ENCODE measurements at regions not wholly inside any gene's neighbourhood (a gene's known extent, or its start where the extent isn't known, plus 50 kb on each side); places are given as distances from the start of the nearest gene placed in this dataset.

DNA sequence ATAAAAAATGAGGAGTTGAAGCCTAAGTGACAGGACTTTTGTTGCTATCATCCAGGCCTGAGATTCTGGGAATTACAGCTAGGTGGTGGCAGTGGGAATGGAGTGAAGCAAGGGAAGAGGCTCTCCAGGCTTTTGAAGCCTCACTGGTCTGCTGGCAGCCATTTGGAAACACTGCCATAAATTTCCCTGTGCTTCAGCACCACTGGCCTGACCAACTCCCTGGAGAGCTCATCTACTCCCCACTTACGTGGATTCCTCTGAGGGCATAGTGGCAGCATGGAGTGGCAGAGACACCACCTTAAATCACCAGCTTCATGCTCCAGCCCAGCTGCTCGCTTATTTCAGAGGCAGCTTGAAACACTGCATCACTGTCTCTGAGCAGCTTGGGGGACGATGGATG lies 518.2 kb downstream of the TLR4 start:
- TF ChIP-seq ZNF70 (CRISPR knock-in tag; IDR thresholded peaks at IDR 0.05): no peak
- TF ChIP-seq SNAI2 (CRISPR knock-in tag; IDR thresholded peaks at IDR 0.05): no peak
- TF ChIP-seq ZNF565 (CRISPR knock-in tag; conservative IDR thresholded peaks at IDR 0.05; ENCODE audit: low read depth): no peak
- TF ChIP-seq, protein P1, sequence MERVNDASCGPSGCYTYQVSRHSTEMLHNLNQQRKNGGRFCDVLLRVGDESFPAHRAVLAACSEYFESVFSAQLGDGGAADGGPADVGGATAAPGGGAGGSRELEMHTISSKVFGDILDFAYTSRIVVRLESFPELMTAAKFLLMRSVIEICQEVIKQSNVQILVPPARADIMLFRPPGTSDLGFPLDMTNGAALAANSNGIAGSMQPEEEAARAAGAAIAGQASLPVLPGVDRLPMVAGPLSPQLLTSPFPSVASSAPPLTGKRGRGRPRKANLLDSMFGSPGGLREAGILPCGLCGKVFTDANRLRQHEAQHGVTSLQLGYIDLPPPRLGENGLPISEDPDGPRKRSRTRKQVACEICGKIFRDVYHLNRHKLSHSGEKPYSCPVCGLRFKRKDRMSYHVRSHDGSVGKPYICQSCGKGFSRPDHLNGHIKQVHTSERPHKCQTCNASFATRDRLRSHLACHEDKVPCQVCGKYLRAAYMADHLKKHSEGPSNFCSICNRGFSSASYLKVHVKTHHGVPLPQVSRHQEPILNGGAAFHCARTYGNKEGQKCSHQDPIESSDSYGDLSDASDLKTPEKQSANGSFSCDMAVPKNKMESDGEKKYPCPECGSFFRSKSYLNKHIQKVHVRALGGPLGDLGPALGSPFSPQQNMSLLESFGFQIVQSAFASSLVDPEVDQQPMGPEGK (CRISPR knock-in tag; IDR thresholded peaks at IDR 0.05; ENCODE audit: borderline replicate concordance): no peak
- TF ChIP-seq, protein P2, sequence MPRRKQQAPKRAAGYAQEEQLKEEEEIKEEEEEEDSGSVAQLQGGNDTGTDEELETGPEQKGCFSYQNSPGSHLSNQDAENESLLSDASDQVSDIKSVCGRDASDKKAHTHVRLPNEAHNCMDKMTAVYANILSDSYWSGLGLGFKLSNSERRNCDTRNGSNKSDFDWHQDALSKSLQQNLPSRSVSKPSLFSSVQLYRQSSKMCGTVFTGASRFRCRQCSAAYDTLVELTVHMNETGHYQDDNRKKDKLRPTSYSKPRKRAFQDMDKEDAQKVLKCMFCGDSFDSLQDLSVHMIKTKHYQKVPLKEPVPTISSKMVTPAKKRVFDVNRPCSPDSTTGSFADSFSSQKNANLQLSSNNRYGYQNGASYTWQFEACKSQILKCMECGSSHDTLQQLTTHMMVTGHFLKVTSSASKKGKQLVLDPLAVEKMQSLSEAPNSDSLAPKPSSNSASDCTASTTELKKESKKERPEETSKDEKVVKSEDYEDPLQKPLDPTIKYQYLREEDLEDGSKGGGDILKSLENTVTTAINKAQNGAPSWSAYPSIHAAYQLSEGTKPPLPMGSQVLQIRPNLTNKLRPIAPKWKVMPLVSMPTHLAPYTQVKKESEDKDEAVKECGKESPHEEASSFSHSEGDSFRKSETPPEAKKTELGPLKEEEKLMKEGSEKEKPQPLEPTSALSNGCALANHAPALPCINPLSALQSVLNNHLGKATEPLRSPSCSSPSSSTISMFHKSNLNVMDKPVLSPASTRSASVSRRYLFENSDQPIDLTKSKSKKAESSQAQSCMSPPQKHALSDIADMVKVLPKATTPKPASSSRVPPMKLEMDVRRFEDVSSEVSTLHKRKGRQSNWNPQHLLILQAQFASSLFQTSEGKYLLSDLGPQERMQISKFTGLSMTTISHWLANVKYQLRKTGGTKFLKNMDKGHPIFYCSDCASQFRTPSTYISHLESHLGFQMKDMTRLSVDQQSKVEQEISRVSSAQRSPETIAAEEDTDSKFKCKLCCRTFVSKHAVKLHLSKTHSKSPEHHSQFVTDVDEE (CRISPR knock-in tag; IDR thresholded peaks at IDR 0.05): no peak
- TF ChIP-seq PPARA (CRISPR knock-in tag; IDR thresholded peaks at IDR 0.05; ENCODE audit: borderline replicate concordance): no peak
- no peak for TF ChIP-seq ZFP3 (CRISPR knock-in tag; IDR thresholded peaks at IDR 0.05)
- TF ChIP-seq, protein P3, sequence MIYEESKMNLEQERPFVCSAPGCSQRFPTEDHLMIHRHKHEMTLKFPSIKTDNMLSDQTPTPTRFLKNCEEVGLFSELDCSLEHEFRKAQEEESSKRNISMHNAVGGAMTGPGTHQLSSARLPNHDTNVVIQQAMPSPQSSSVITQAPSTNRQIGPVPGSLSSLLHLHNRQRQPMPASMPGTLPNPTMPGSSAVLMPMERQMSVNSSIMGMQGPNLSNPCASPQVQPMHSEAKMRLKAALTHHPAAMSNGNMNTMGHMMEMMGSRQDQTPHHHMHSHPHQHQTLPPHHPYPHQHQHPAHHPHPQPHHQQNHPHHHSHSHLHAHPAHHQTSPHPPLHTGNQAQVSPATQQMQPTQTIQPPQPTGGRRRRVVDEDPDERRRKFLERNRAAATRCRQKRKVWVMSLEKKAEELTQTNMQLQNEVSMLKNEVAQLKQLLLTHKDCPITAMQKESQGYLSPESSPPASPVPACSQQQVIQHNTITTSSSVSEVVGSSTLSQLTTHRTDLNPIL (CRISPR knock-in tag; IDR thresholded peaks at IDR 0.05; ENCODE audit: low read depth): no peak
- no peak for TF ChIP-seq GLIS3 (CRISPR knock-in tag; IDR thresholded peaks at IDR 0.05)
- TF ChIP-seq ISL1 (CRISPR knock-in tag; IDR thresholded peaks at IDR 0.05): no peak
- no peak for TF ChIP-seq ZC3H10 (CRISPR knock-in tag; IDR thresholded peaks at IDR 0.05)
- TF ChIP-seq CSDC2 (CRISPR knock-in tag; IDR thresholded peaks at IDR 0.05): no peak
- TF ChIP-seq ARNTL (CRISPR knock-in tag; IDR thresholded peaks at IDR 0.05; ENCODE audit: borderline replicate concordance, low read depth): no peak
